HG03159 (cell line): ENCODE measurements at regions not wholly inside any gene's neighbourhood (a gene's known extent, or its start where the extent isn't known, plus 50 kb on each side); places are given as distances from the start of the nearest gene placed in this dataset.
"Not testable (repeated sequence)": the region's sequence is repeated elsewhere in the genome, so short reads cannot be mapped to it uniquely, and the experiment has no call there.

Source experiments
- ATAC-seq: cut with Tn5 transposase; IDR thresholded peaks from one replicate; pipeline ENCODE4 v1.9.1; 2021; ENCODE audit warnings: mild to moderate bottlenecking, moderate library complexity; ENCODE audit not compliant: unreplicated experiment

- ATAC-seq: no peak
Measured at GRCh38 chr7:132030883-132031282, 474.5 kb upstream of the PODXL start.

- ATAC-seq: no peak
Measured at GRCh38 chr7:132030086-132030568, 473.7 kb upstream of the PODXL start.

- no peak for ATAC-seq
Measured at GRCh38 chr7:132029369-132030085, 473.1 kb upstream of the PODXL start.

- ATAC-seq: no peak
Measured at GRCh38 chr7:132028144-132028920, 471.9 kb upstream of the PODXL start.

- no peak for ATAC-seq
Measured at GRCh38 chr7:132024290-132024689, 467.9 kb upstream of the PODXL start.

- ATAC-seq: no peak
Measured at GRCh38 chr7:132023466-132023865, 467.0 kb upstream of the PODXL start.

GRCh38 chr7:132022188-132022587, 465.8 kb upstream of the PODXL start:
- ATAC-seq: no peak

- no peak for ATAC-seq
Measured at GRCh38 chr7:132019703-132020102, 463.3 kb upstream of the PODXL start.

- no peak for ATAC-seq
Measured at GRCh38 chr7:132009778-132010177, 453.4 kb upstream of the PODXL start.

GRCh38 chr7:132004529-132004928, 448.1 kb upstream of the PODXL start:
- ATAC-seq: no peak

GRCh38 chr7:132002343-132002968, 446.0 kb upstream of the PODXL start:
- no peak for ATAC-seq

- no peak for ATAC-seq
Measured at GRCh38 chr7:132001146-132001545, 444.7 kb upstream of the PODXL start.

GRCh38 chr7:131999193-131999592, 442.8 kb upstream of the PODXL start:
- ATAC-seq: no peak

- no peak for ATAC-seq
Measured at GRCh38 chr7:131995324-131995723, 438.9 kb upstream of the PODXL start.

GRCh38 chr7:131981069-131981468, 424.6 kb upstream of the PODXL start:
- not testable (repeated sequence) for ATAC-seq

- not testable (repeated sequence) for ATAC-seq
Measured at GRCh38 chr7:131978118-131978517, 421.7 kb upstream of the PODXL start.

GRCh38 chr7:131976411-131976810, 420.0 kb upstream of the PODXL start:
- no peak for ATAC-seq

- ATAC-seq: no peak
Measured at GRCh38 chr7:131974671-131975070, 418.2 kb upstream of the PODXL start.

- ATAC-seq: no peak
Measured at GRCh38 chr7:131972251-131972650, 415.8 kb upstream of the PODXL start.

- no peak for ATAC-seq
Measured at GRCh38 chr7:131970602-131971001, 414.2 kb upstream of the PODXL start.

- no peak for ATAC-seq
Measured at GRCh38 chr7:131969560-131969959, 413.1 kb upstream of the PODXL start.
